ENCODE measurements at regions not wholly inside any gene's neighbourhood (a gene's known extent, or its start where the extent isn't known, plus 50 kb on each side); places are given as distances from the start of the nearest gene placed in this dataset.

- H3K36me3 ChIP-seq (ENCODE audit: insufficient read depth, low read length, poor library complexity, severe bottlenecking) = no peaks in the 10 kb centered on the region
- peaks cover 11% of the 10 kb centered on the region for H3K4me1 ChIP-seq (ENCODE audit: insufficient read depth, low read length, poor library complexity, severe bottlenecking)
- no peak for TF ChIP-seq EZH2 (IDR thresholded peaks at IDR 0.05; ENCODE audit: borderline replicate concordance, low read depth, low read length, poor library complexity, severe bottlenecking)
- H3K4me3 ChIP-seq (ENCODE audit: low read depth, low read length, poor library complexity, severe bottlenecking) = no peak overlapping the region
- no peaks in the 10 kb centered on the region for H3K9me3 ChIP-seq (ENCODE audit: low read depth, low read length, poor library complexity, severe bottlenecking)
- H3K27me3 ChIP-seq (replicated peaks; ENCODE audit: insufficient read depth, low read depth, low read length, poor library complexity) = no peaks in the 10 kb centered on the region
- no peak overlapping the region for H3K27ac ChIP-seq (ENCODE audit: low read depth, low read length, poor library complexity, severe bottlenecking)
- intact Hi-C loops (cut with micrococcal nuclease; ENCODE audit: unreplicated experiment) = no loop called here
- ChIA-PET CTCF (no interaction called here), POLR2A (ENCODE audit: low non-redundant PET) (no interaction called here)
- DNase-seq (ENCODE audit: low spot score) = no peak
- BruUV-seq (replicated peaks) = no TSS peak
Observed at GRCh38 chr6:139485185-139485584, 110.7 kb upstream of the CITED2 start.

GRCh38 chr6:139483079-139483478 is 108.6 kb upstream of the CITED2 start:
- Histone ChIP-seq H3K4me3 (ENCODE audit: low read depth, low read length, poor library complexity, severe bottlenecking) (no peak overlapping the region), H3K27me3 (replicated peaks; ENCODE audit: insufficient read depth, low read depth, low read length, poor library complexity) (no peaks in the 10 kb centered on the region), H3K9me3 (ENCODE audit: low read depth, low read length, poor library complexity, severe bottlenecking) (no peaks in the 10 kb centered on the region), H3K27ac (ENCODE audit: low read depth, low read length, poor library complexity, severe bottlenecking) (no peak overlapping the region), H3K36me3 (ENCODE audit: insufficient read depth, low read length, poor library complexity, severe bottlenecking) (no peaks in the 10 kb centered on the region), H3K4me1 (ENCODE audit: insufficient read depth, low read length, poor library complexity, severe bottlenecking) (peaks cover 11% of the 10 kb centered on the region)
- ChIA-PET POLR2A (ENCODE audit: low non-redundant PET) (interaction anchor here (0.7 kb wide), 1 partner anchor 1230 kb away, joined by 4 read pairs; no protein-coding TSS in a partner anchor), CTCF (no interaction called here)
- no TSS peak for BruUV-seq (replicated peaks)
- TF ChIP-seq, protein P1, sequence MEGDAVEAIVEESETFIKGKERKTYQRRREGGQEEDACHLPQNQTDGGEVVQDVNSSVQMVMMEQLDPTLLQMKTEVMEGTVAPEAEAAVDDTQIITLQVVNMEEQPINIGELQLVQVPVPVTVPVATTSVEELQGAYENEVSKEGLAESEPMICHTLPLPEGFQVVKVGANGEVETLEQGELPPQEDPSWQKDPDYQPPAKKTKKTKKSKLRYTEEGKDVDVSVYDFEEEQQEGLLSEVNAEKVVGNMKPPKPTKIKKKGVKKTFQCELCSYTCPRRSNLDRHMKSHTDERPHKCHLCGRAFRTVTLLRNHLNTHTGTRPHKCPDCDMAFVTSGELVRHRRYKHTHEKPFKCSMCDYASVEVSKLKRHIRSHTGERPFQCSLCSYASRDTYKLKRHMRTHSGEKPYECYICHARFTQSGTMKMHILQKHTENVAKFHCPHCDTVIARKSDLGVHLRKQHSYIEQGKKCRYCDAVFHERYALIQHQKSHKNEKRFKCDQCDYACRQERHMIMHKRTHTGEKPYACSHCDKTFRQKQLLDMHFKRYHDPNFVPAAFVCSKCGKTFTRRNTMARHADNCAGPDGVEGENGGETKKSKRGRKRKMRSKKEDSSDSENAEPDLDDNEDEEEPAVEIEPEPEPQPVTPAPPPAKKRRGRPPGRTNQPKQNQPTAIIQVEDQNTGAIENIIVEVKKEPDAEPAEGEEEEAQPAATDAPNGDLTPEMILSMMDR (conservative IDR thresholded peaks at IDR 0.05; ENCODE audit: low read depth, low read length) = no peak
- no peak for TF ChIP-seq EZH2 (IDR thresholded peaks at IDR 0.05; ENCODE audit: borderline replicate concordance, low read depth, low read length, poor library complexity, severe bottlenecking)
- DNase-seq (ENCODE audit: low spot score) = no peak
- intact Hi-C loops (cut with micrococcal nuclease; ENCODE audit: unreplicated experiment) = no loop called here

DNA sequence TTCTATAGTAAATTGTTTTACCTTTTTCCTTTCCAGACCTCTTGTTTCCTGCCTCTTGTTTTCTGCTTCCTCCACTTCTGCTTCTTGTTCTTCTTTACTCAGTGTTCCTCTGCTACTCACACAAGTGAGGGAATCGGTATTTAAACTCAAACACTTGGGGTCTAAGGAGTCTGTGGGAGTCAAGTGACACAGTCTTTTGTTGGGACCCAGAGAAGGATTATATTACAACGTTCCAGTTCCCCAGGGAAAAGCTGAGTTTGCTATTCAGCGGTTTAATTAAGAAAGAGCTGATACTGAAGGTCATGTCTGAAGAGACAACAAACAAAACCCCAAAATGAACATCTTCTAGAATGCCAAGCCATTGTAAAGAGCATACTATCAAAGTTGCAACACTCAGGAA is 107.8 kb upstream of the CITED2 start:
- TF ChIP-seq, protein P1 (conservative IDR thresholded peaks at IDR 0.05; ENCODE audit: low read depth, low read length) = no peak
- no peak for TF ChIP-seq EZH2 (IDR thresholded peaks at IDR 0.05; ENCODE audit: borderline replicate concordance, low read depth, low read length, poor library complexity, severe bottlenecking)
- no peak overlapping the region for H3K4me3 ChIP-seq (ENCODE audit: low read depth, low read length, poor library complexity, severe bottlenecking)
- CTCF ChIA-PET = no interaction called here
- H3K9me3 ChIP-seq (ENCODE audit: low read depth, low read length, poor library complexity, severe bottlenecking) = no peaks in the 10 kb centered on the region
- intact Hi-C loops (cut with micrococcal nuclease; ENCODE audit: unreplicated experiment) = no loop called here
- POLR2A ChIA-PET (ENCODE audit: low non-redundant PET) = no interaction called here
- H3K27ac ChIP-seq (ENCODE audit: low read depth, low read length, poor library complexity, severe bottlenecking) = peak overlapping the region; percentile 13
- no TSS peak for BruUV-seq (replicated peaks)
- peaks cover 11% of the 10 kb centered on the region for H3K4me1 ChIP-seq (ENCODE audit: insufficient read depth, low read length, poor library complexity, severe bottlenecking)
- no peaks in the 10 kb centered on the region for H3K36me3 ChIP-seq (ENCODE audit: insufficient read depth, low read length, poor library complexity, severe bottlenecking)
- H3K27me3 ChIP-seq (replicated peaks; ENCODE audit: insufficient read depth, low read depth, low read length, poor library complexity) = no peaks in the 10 kb centered on the region
- DNase-seq (ENCODE audit: low spot score) = peak; percentile 73

- BruUV-seq (replicated peaks) = no TSS peak
- H3K4me1 ChIP-seq (ENCODE audit: insufficient read depth, low read length, poor library complexity, severe bottlenecking) = peaks cover 16% of the 10 kb centered on the region
- no peak overlapping the region for H3K4me3 ChIP-seq (ENCODE audit: low read depth, low read length, poor library complexity, severe bottlenecking)
- ChIA-PET POLR2A (ENCODE audit: low non-redundant PET) (no interaction called here), CTCF (no interaction called here)
- intact Hi-C loops (cut with micrococcal nuclease; ENCODE audit: unreplicated experiment) = no loop called here
- DNase-seq (ENCODE audit: low spot score) = no peak
- no peaks in the 10 kb centered on the region for H3K27me3 ChIP-seq (replicated peaks; ENCODE audit: insufficient read depth, low read depth, low read length, poor library complexity)
- TF ChIP-seq EZH2 (IDR thresholded peaks at IDR 0.05; ENCODE audit: borderline replicate concordance, low read depth, low read length, poor library complexity, severe bottlenecking) = no peak
- TF ChIP-seq, protein P1 (conservative IDR thresholded peaks at IDR 0.05; ENCODE audit: low read depth, low read length) = no peak
- H3K9me3 ChIP-seq (ENCODE audit: low read depth, low read length, poor library complexity, severe bottlenecking) = no peaks in the 10 kb centered on the region
- H3K27ac ChIP-seq (ENCODE audit: low read depth, low read length, poor library complexity, severe bottlenecking) = no peak overlapping the region
- H3K36me3 ChIP-seq (ENCODE audit: insufficient read depth, low read length, poor library complexity, severe bottlenecking) = no peaks in the 10 kb centered on the region
Observed at GRCh38 chr6:139480356-139481165, 106.1 kb upstream of the CITED2 start.

Data from A673 (cell line).